Prostate gland (tissue), 2 donors: ENCODE measurements at regions not wholly inside any gene's neighbourhood (a gene's known extent, or its start where the extent isn't known, plus 50 kb on each side); places are given as distances from the start of the nearest gene placed in this dataset.
"Not testable (repeated sequence)": the region's sequence is repeated elsewhere in the genome, so short reads cannot be mapped to it uniquely, and the experiment has no call there.

Experiments
- DNase-seq: peaks from one replicate; pipeline ENCODE4 v3.0.0-alpha.2; 2019; ENCODE audit warnings: low spot score
- H3K27ac ChIP-seq, 2 donors: fragments of 200-600 bp; sonication (generic); 2 replicates each; pipeline ENCODE4 v1.5.1; 2017 to 2019
- H3K27me3 ChIP-seq: fragments of 200-600 bp; sonication (generic); replicated peaks from 2 replicates; pipeline ENCODE4 v1.5.1; 2019; ENCODE audit not compliant: insufficient read depth
- H3K36me3 ChIP-seq, 2 donors: fragments of 200-600 bp; sonication (generic); 1 replicate in 1 of 2; 2 replicates in 1 of 2; pipeline versions ENCODE4 v1.5.1 to v1.8.1; 2017 to 2019
- H3K4me1 ChIP-seq: fragments of 200-600 bp; sonication (generic); replicated peaks from 2 replicates; pipeline ENCODE4 v1.5.1; 2019
- H3K4me3 ChIP-seq, 2 donors: fragments of 200-600 bp; sonication (generic); 2 replicates each; pipeline ENCODE4 v1.5.1; 2017 to 2019
- H3K9me3 ChIP-seq: fragments of 200-600 bp; sonication (generic); 2 replicates; pipeline ENCODE4 v1.5.1; 2017
- CTCF ChIP-seq, 4 experiments: fragments of 200-600 bp in 2 of 4; fragments of 450-650 bp in 2 of 4; sonication (generic) in 2 of 4; IDR thresholded peaks; 1 replicate in 3 of 4; 2 replicates in 1 of 4; pipeline ENCODE4 v1.5.1; 2016 to 2019; ENCODE audit warnings: antibody characterized with exemption in 4 of 4, mild to moderate bottlenecking in 2 of 4, moderate library complexity in 2 of 4
- POLR2A ChIP-seq: fragments of 450-650 bp; IDR thresholded peaks from one replicate; pipeline ENCODE4 v1.6.1; 2016; ENCODE audit warnings: antibody characterized with exemption, mild to moderate bottlenecking
- POLR2AphosphoS5 ChIP-seq: sonication (generic); formaldehyde crosslinking; IDR thresholded peaks from one replicate; pipeline ENCODE4 v1.6.1; 2017; ENCODE audit warnings: antibody characterized with exemption
- WGBS: methylation state at CpG from one replicate; pipeline ENCODE4 v1.1.5; 2018; 5-methylcytosine and 5-hydroxymethylcytosine counted together
- intact Hi-C: fragments of 100-400 bp; cut with DNase I; formaldehyde crosslinking; loops from one replicate; pipeline ENCODE4 v1.14.2; 2022

GRCh38 chr6:56789879-56790278 is 147.2 kb upstream of the DST start:
- 42% methylated on average over 2 of the region's 2 CpGs for WGBS
- TF ChIP-seq POLR2AphosphoS5 (no peak), POLR2A (no peak), CTCF (IDR thresholded peaks at IDR 0.05) (no peak)
- Histone ChIP-seq H3K36me3 (no peaks in the 10 kb centered on the region), H3K4me1 (no peaks in the 10 kb centered on the region), H3K9me3 (no peaks in the 10 kb centered on the region), H3K27me3 (no peaks in the 10 kb centered on the region), H3K4me3 (no peak overlapping the region), H3K27ac (no peak overlapping the region)
- no peak for DNase-seq
- intact Hi-C loops = no loop called here

- Histone ChIP-seq H3K27ac (no peak overlapping the region), H3K4me1 (no peaks in the 10 kb centered on the region), H3K27me3 (no peaks in the 10 kb centered on the region), H3K36me3 (no peaks in the 10 kb centered on the region), H3K9me3 (no peaks in the 10 kb centered on the region), H3K4me3 (no peak overlapping the region)
- DNase-seq = no peak
- 46% methylated on average over 1 of the region's 1 CpG for WGBS
- intact Hi-C loops = no loop called here
- no peak for TF ChIP-seq CTCF (IDR thresholded peaks at IDR 0.05)
- no peak for TF ChIP-seq POLR2A
- no peak for TF ChIP-seq POLR2AphosphoS5
Measured at GRCh38 chr6:56789342-56789741, 146.7 kb upstream of the DST start.

GRCh38 chr6:56787209-56787608 is 144.5 kb upstream of the DST start:
- TF ChIP-seq POLR2A (no peak), CTCF (IDR thresholded peaks at IDR 0.05) (no peak), POLR2AphosphoS5 (no peak)
- WGBS = 96% methylated on average over 1 of the region's 1 CpG
- Histone ChIP-seq H3K36me3 (no peaks in the 10 kb centered on the region), H3K4me1 (no peaks in the 10 kb centered on the region), H3K9me3 (no peaks in the 10 kb centered on the region), H3K4me3 (no peak overlapping the region), H3K27me3 (no peaks in the 10 kb centered on the region), H3K27ac (no peak overlapping the region)
- DNase-seq = no peak
- intact Hi-C loops = no loop called here

- intact Hi-C loops = no loop called here
- 96% methylated on average over 1 of the region's 1 CpG for whole genome bisulfite sequencing
Measured at GRCh38 chr6:56786256-56786655, 143.6 kb upstream of the DST start.

DNA sequence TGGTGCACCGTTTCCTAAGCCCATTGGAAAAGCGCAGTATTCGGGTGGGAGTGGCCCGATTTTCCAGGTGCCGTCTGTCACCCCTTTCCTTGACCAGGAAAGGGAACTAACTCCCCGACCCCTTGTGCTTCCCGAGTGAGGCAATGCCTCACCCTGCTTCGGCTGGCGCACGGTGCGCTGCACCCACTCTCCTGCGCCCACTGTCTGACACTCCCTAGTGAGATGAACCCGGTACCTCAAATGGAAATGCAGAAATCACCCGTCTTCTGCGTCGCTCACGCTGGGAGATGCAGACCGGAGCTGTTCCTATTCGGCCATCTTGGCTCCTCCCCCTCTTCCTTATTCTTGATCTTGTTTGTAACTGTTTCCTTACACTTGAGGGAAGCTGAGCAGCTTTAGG is 142.8 kb upstream of the DST start:
- H3K27me3 ChIP-seq, H3K4me1 ChIP-seq, intact Hi-C loops, DNase-seq, H3K9me3 ChIP-seq, H3K36me3 ChIP-seq, H3K27ac ChIP-seq: not testable (repeated sequence)
- 83% methylated on average over 19 of the region's 19 CpGs for WGBS
- H3K4me3 ChIP-seq = peak overlapping the region; percentile 4 to 23

More at GRCh38 chr6:56786256-56786655, 143.6 kb upstream of the DST start:
- no peak for TF ChIP-seq CTCF (IDR thresholded peaks at IDR 0.05)
- TF ChIP-seq POLR2AphosphoS5 = no peak
- TF ChIP-seq POLR2A = no peak
- Histone ChIP-seq H3K27ac (no peak overlapping the region), H3K27me3 (no peaks in the 10 kb centered on the region), H3K4me3 (no peak overlapping the region), H3K4me1 (no peaks in the 10 kb centered on the region), H3K9me3 (no peaks in the 10 kb centered on the region), H3K36me3 (no peaks in the 10 kb centered on the region)
- DNase-seq = no peak

DNA sequence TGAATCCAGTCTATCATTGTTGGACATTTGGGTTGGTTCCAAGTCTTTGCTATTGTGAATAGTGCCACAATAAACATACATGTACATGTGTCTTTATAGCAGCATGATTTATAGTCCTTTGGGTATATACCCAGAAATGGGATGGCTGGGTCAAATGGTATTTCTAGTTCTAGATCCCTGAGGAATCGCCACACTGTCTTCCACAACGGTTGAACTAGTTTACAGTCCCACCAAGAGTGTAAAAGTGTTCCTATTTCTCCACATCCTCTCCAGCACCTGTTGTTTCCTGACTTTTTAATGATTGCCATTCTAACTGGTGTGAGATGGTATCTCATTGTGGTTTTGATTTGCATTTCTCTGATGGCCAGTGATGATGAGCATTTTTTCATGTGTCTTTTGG is 137.4 kb upstream of the DST start:
- H3K36me3 ChIP-seq, intact Hi-C loops, DNase-seq, H3K27me3 ChIP-seq, H3K4me1 ChIP-seq, H3K27ac ChIP-seq, H3K9me3 ChIP-seq, H3K4me3 ChIP-seq: not testable (repeated sequence)
- WGBS = 95% methylated on average over 2 of the region's 2 CpGs

DNA sequence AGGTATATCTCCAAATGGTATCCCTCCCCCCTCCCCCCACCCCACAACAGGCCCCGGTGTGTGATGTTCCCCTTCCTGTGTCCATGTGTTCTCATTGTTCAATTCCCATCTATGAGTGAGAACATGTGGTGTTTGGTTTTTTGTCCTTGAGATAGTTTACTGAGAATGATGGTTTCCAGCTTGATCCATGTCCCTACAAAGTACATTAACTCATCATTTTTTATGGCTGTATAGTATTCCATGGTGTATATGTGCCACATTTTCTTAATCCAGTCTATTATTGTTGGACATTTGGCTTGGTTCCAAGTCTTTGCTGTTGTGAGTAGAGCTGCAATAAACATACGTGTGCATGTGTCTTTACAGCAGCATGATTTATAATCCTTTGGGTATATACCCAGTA is 135.8 kb upstream of the DST start:
- H3K27me3 ChIP-seq, intact Hi-C loops, H3K4me3 ChIP-seq, H3K4me1 ChIP-seq, H3K36me3 ChIP-seq, H3K9me3 ChIP-seq, DNase-seq, H3K27ac ChIP-seq: not testable (repeated sequence)
- 94% methylated on average over 2 of the region's 2 CpGs for WGBS
